MM.1S (cell line): ENCODE measurements at regions not wholly inside any gene's neighbourhood (a gene's known extent, or its start where the extent isn't known, plus 50 kb on each side); places are given as distances from the start of the nearest gene placed in this dataset.
"Not testable (repeated sequence)": the region's sequence is repeated elsewhere in the genome, so short reads cannot be mapped to it uniquely, and the experiment has no call there.

Experiments used
- DNase-seq: peaks from one replicate; pipeline ENCODE4 v3.0.0-alpha.2; 2015
- H2AFZ ChIP-seq: fragments of 300-600 bp; sonication (generic); 2 replicates; pipeline ENCODE4 v1.6.0; 2016; ENCODE audit warnings: antibody characterized with exemption, low read length
- H3F3A ChIP-seq: fragments of 300-600 bp; sonication (generic); 2 replicates; pipeline ENCODE4 v1.6.1; 2016; ENCODE audit warnings: mild to moderate bottlenecking, antibody characterized with exemption, low read length, moderate library complexity, mixed read lengths; ENCODE audit not compliant: insufficient read depth
- H3K27ac ChIP-seq: fragments of 300-600 bp; sonication (generic); 2 replicates; pipeline ENCODE4 v1.5.1; 2016; ENCODE audit warnings: mild to moderate bottlenecking, low read length
- H3K27me3 ChIP-seq: fragments of 300-600 bp; sonication (generic); replicated peaks from 2 replicates; pipeline ENCODE4 v1.6.0; 2016; ENCODE audit warnings: low read length; ENCODE audit not compliant: insufficient read depth
- H3K36me3 ChIP-seq: fragments of 300-600 bp; sonication (generic); replicated peaks from 2 replicates; pipeline ENCODE4 v1.6.1; 2016; ENCODE audit warnings: mild to moderate bottlenecking, low read length, mixed read lengths; ENCODE audit not compliant: insufficient read depth
- H3K4me1 ChIP-seq: fragments of 300-600 bp; sonication (generic); 2 replicates; pipeline ENCODE4 v1.6.1; 2016; ENCODE audit warnings: low read length, mixed read lengths
- H3K4me2 ChIP-seq: fragments of 300-600 bp; sonication (generic); 2 replicates; pipeline ENCODE4 v1.6.0; 2016; ENCODE audit warnings: low read depth, low read length
- H3K4me3 ChIP-seq: fragments of 300-600 bp; sonication (generic); 2 replicates; pipeline ENCODE4 v1.5.1; 2016; ENCODE audit warnings: low read length, mixed read lengths
- H3K79me2 ChIP-seq: fragments of 300-600 bp; sonication (generic); 2 replicates; pipeline ENCODE4 v1.6.1; 2016; ENCODE audit warnings: mixed run types, low read length, mixed read lengths
- H3K9ac ChIP-seq: fragments of 300-600 bp; sonication (generic); 2 replicates; pipeline ENCODE4 v1.6.1; 2016; ENCODE audit warnings: low read length, mixed read lengths
- H3K9me2 ChIP-seq: fragments of 300-600 bp; sonication (generic); replicated peaks from 2 replicates; pipeline ENCODE4 v1.6.1; 2016; ENCODE audit warnings: mild to moderate bottlenecking, low read length, mixed read lengths; ENCODE audit not compliant: insufficient read depth
- H3K9me3 ChIP-seq: fragments of 300-600 bp; sonication (generic); replicated peaks from 2 replicates; pipeline ENCODE4 v1.6.1; 2016; ENCODE audit warnings: mild to moderate bottlenecking, low read length, mixed read lengths; ENCODE audit not compliant: insufficient read depth
- H4K20me1 ChIP-seq: fragments of 300-600 bp; sonication (generic); 2 replicates; pipeline ENCODE4 v1.6.1; 2016; ENCODE audit warnings: mild to moderate bottlenecking, low read length, moderate library complexity, mixed read lengths; ENCODE audit not compliant: insufficient read depth
- CTCF ChIP-seq: fragments of 300-600 bp; sonication (generic); IDR thresholded peaks from 2 replicates; pipeline ENCODE4 v1.5.1; 2016; ENCODE audit warnings: antibody characterized with exemption, low read length, mixed read lengths
- EZH2 ChIP-seq: fragments of 300-600 bp; sonication (generic); optimal IDR thresholded peaks from 2 replicates; pipeline ENCODE3; 2017; ENCODE audit warnings: low read depth, mild to moderate bottlenecking, antibody characterized with exemption, low read length, mixed read lengths
- EZH2phosphoT487 ChIP-seq: fragments of 300-600 bp; sonication (generic); IDR thresholded peaks from 2 replicates; pipeline ENCODE4 v1.6.1; 2018; ENCODE audit warnings: antibody characterized with exemption, low read length

GRCh38 chr10:21347043-21347784, 178.3 kb downstream of the SKIDA1 start:
- Histone ChIP-seq H3K9ac (no peak overlapping the region), H3K9me2 (no peaks in the 10 kb centered on the region), H3K27me3 (no peaks in the 10 kb centered on the region), H3K9me3 (no peaks in the 10 kb centered on the region), H2AFZ (no peak overlapping the region), H3K79me2 (no peaks in the 10 kb centered on the region), H4K20me1 (no peaks in the 10 kb centered on the region), H3K4me3 (no peak overlapping the region), H3F3A (no peaks in the 10 kb centered on the region), H3K4me2 (no peak overlapping the region), H3K27ac (no peak overlapping the region), H3K36me3 (no peaks in the 10 kb centered on the region), H3K4me1 (no peaks in the 10 kb centered on the region)
- DNase-seq = no peak
- no peak for TF ChIP-seq CTCF

GRCh38 chr10:21343087-21343486, 182.4 kb downstream of the SKIDA1 start:
- Histone ChIP-seq H3K4me1 (no peaks in the 10 kb centered on the region), H3K36me3 (no peaks in the 10 kb centered on the region), H3K27me3 (no peaks in the 10 kb centered on the region), H4K20me1 (no peaks in the 10 kb centered on the region), H2AFZ (no peak overlapping the region), H3K9me2 (no peaks in the 10 kb centered on the region), H3K9me3 (no peaks in the 10 kb centered on the region), H3K9ac (no peak overlapping the region), H3F3A (no peaks in the 10 kb centered on the region), H3K79me2 (no peaks in the 10 kb centered on the region), H3K4me2 (no peak overlapping the region), H3K27ac (no peak overlapping the region), H3K4me3 (no peak overlapping the region)
- TF ChIP-seq EZH2phosphoT487 (no peak), CTCF (no peak), EZH2 (no peak)
- DNase-seq = no peak

DNA sequence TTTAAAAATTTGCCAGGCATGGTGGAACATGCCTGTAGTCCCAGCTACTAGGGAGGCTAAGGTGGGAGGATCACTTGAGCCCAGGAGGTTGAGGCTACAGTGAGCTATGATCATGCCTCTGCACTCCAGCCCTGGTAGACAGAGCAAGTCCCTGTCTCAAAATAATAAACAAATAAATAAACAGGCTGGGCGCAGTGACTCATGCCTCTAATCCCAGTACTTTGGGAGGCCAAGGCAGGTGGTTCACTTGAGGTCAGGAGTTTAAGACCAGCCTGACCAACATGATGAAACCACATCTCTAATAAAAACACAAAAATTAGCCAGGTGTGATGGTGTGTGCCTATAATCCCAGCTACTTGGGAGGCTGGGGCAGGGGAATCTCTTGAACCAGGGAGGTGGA, 183.0 kb downstream of the SKIDA1 start:
- H3K36me3 ChIP-seq, H3K4me1 ChIP-seq, H3F3A ChIP-seq, H3K9ac ChIP-seq, H3K9me2 ChIP-seq, H3K79me2 ChIP-seq, H3K27ac ChIP-seq, H3K9me3 ChIP-seq, H3K4me2 ChIP-seq, H4K20me1 ChIP-seq, H3K27me3 ChIP-seq, H3K4me3 ChIP-seq, H2AFZ ChIP-seq, DNase-seq: not testable (repeated sequence)

- DNase-seq = no peak
- Histone ChIP-seq H3K27me3 (no peaks in the 10 kb centered on the region), H3K4me1 (no peaks in the 10 kb centered on the region), H3K36me3 (no peaks in the 10 kb centered on the region), H3K27ac (no peak overlapping the region), H3F3A (no peaks in the 10 kb centered on the region), H3K4me2 (no peak overlapping the region), H3K9me2 (no peaks in the 10 kb centered on the region), H3K9me3 (no peaks in the 10 kb centered on the region), H3K9ac (no peak overlapping the region), H3K4me3 (no peak overlapping the region), H3K79me2 (no peaks in the 10 kb centered on the region), H4K20me1 (no peaks in the 10 kb centered on the region), H2AFZ (no peak overlapping the region)
- no peak for TF ChIP-seq CTCF
- TF ChIP-seq EZH2 = no peak
- TF ChIP-seq EZH2phosphoT487 = no peak
Observed at GRCh38 chr10:21340331-21340730, 185.2 kb downstream of the SKIDA1 start.
